NCI-H2196 (cell line): ENCODE measurements at regions not wholly inside any gene's neighbourhood (a gene's known extent, or its start where the extent isn't known, plus 50 kb on each side); places are given as distances from the start of the nearest gene placed in this dataset.
"Not testable (repeated sequence)": the region's sequence is repeated elsewhere in the genome, so short reads cannot be mapped to it uniquely, and the experiment has no call there.

ENCODE experiments used
- DNase-seq: peaks from one replicate; lab custom pipeline; 2025; ENCODE audit not compliant: unreplicated experiment; lab: John Stamatoyannopoulos, UW

- DNase-seq: peak; percentile 64
These were observed 596.9 kb upstream of the ARPP21 start for GRCh38 chr3:35042210-35042991.

DNA sequence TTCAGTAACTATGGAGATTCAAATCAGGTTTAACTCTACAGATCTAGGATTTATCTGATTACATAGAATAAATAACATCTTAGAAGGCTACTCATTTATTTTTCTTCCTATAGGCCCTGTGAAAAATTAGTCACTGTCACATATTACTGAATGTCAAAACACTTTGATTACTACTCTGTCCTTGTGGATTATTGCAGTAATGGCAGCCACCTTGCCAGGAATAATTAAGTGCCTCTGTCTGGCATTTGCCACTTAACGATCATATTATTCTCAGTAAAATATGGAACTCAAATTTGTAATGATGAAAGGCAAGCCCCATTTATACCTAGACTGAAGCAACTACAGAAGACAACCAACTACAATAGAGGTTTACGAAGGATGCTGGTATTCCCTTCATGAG, 596.3 kb upstream of the ARPP21 start:
- DNase-seq: no peak

GRCh38 chr3:35044190-35044589, 595.1 kb upstream of the ARPP21 start:
- DNase-seq: no peak

GRCh38 chr3:35045118-35045517, 594.2 kb upstream of the ARPP21 start:
- no peak for DNase-seq

DNA sequence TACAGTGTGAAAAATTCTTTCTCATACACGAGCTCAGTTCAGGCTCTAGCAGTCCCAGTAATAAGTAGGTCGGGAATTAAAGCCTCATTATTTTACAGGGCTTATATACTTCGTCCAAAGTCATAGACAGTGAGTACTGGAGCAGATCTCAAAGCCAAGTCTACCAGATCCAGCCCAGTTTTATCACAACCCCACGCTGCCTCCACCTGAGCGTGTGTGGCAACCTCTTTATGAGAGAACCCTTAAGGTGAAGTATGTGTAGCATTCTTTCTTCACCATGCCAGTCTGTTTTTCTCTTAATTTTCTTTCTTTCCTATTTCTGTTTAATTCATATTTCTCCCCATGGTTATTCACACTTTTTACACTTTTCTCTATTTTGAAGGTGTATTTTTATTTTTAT, 574.6 kb upstream of the ARPP21 start:
- no peak for DNase-seq

DNA sequence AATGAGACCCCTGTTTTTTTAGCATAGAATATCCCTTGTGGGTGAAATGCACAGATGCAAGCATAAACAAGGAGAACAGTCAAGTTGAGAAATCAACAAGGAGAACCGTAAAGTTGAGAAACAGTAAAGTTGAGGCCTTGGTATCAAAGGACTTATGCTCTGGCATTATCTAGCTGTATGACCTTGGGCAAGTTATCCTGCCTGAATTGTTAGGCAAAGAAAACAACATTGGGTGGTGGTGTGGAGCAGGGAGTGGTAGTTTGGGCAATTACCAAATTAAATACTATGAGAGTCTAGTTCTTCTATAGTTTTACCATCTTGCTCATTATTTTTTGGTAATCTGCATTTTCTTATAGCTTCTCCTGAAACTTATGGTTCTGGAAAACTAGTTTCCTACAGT, 573.4 kb upstream of the ARPP21 start:
- no peak for DNase-seq

GRCh38 chr3:35067750-35068149, 571.6 kb upstream of the ARPP21 start:
- no peak for DNase-seq

GRCh38 chr3:35070088-35070487, 569.2 kb upstream of the ARPP21 start:
- DNase-seq: no peak

DNA sequence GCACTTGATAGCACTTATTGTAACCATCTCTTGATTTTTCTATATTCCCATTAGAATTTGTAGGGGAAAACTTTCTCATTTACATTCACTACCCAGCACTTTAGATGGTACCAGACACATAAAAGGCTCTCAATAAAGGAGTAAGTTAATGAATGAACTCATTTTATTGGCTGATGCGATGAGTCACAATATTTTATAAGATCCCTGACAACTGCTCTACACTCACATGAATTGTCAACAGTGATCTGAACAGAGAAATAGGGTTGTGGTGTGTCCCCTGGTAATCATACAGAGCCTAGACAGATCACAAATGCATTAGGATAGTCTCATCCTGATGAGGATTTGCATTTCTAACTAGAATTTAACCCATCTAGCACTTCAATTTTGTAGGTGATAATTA, 567.6 kb upstream of the ARPP21 start:
- no peak for DNase-seq

DNA sequence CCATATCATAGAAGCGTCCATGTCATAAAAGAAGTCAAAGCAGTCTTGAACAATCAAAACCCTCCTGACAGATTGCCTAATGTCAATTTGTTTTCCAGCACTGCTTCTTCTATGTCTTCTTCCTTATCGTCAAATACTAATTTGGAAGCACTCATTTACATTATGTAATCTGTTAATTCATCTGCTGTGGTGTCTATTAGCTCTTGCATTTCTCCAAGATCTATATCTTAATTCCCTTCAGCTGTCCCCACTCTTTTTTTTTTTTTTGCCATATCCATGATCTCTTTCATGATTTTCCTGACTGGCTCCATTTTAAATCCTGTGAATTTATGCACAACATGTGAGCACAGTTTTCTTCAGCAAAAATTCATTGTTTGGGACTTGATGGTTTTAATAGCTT, 560.5 kb upstream of the ARPP21 start:
- DNase-seq: no peak

- DNase-seq: no peak
These were observed 559.9 kb upstream of the ARPP21 start for GRCh38 chr3:35079403-35079802.

- DNase-seq: no peak
These were observed 557.4 kb upstream of the ARPP21 start for GRCh38 chr3:35081899-35082298.

DNA sequence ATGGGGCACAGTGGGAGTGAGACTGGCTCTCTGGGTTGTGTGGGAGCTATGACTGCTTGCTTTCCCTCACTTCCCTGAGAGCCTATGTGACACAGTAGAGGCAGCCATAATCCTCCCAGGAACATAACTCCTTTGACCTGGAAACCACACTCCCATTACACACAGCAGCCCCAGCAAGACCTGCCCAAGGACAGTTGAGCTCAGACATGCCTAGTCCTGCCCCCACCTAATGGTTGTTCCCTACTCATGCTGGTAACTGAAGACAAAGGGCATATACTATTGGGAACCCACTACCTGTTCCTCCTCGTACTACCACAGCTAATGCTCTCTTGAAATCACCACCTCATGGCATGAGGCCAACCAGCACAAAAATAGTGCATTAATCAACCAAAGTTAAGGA, 550.4 kb upstream of the ARPP21 start:
- DNase-seq: no peak

GRCh38 chr3:35114686-35115085, 524.6 kb upstream of the ARPP21 start:
- DNase-seq: no peak

DNA sequence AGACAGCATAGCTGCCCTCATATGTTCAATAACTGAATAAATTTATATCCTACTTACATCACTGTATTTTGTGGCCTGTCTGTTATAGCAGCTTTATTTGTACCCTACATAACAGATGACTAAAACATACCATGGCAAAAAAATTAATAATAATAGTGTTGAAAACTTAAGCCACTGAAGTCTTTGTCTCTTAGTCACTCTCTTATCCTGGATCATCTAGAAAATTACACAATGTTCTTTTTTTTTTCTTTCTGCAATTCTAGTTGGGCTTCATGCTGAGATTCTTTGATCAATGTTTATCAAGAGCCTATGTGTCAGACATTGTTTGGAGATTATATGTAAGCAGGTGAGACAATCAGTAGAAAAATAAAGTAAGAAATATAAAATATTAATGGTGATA, 519.3 kb upstream of the ARPP21 start:
- DNase-seq: no peak

DNA sequence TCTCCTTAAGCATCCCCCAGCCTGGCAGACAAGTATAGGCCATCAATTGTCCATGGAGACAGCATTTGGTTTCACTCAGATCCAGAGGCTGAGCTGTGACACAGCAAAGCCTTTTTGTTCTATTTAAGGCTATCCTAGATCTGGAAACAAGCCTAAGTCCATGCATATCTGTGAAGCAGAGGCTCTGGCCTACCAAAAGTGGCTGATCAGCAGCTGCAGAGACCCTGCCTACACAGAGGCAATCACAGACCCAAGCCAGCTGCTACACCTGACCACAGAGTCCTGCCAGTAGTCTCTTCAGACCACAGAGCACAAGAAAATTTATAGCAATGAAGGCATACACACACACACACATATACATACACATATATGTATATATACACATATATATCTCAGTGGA, 501.7 kb upstream of the ARPP21 start:
- no peak for DNase-seq

DNA sequence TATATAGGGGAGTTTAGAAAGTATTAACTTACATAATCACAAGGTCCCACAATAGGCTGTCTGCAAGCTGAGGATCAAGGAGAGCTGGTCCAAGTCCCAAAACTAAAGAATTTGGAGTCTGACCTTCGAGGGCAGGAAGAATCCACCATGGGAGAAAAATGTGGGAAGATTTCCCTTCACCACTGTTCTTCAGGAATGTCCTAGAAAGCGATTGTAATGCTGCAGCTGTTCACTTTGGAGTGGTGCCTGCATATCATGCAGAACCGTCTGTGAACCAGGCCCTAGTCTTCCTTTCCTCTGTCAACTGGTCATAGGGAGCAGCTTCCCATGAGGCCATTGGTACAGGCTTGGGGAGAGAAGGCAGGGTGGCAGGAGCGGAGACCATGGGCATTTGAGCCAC, 497.9 kb upstream of the ARPP21 start:
- no peak for DNase-seq

GRCh38 chr3:35144011-35144410, 495.3 kb upstream of the ARPP21 start:
- DNase-seq: no peak

DNA sequence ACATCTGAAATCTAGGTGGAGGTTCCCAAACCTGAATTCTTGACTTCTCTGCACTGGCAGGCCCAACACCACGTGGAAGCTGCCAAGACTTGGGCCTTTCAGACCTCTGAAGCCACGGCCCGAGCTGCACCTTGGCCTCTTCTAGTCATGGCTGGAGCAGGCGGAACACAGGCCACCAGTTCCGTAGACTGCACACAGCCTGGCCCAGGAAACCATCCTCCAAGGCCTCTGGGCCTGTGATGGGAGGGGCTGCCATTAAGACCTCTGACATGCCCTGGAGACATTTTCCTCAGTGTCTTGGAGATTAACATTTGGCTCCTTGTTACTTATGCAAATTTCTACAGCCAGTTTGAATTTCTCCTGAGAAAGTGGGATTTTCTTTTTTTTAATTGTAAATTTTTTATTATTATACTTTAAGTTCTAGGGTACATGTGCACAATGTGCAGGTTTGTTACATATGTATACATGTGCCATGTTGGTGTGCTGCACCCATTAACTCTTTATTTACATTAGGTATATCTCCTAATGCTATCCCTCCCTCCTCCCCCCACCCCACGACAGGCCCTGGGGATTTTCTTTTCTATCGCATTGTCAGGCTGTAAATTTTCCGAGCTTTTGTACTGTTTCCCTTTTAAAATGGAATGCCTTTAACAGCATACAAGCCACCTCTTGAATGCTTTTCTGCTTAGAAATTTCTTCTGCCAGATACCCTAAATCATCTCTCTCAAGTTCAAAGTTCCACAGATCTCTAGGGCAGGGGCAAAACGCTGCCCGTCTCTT, 492.9 kb upstream of the ARPP21 start:
- DNase-seq: not testable (repeated sequence)

GRCh38 chr3:35183927-35184675, 455.2 kb upstream of the ARPP21 start:
- no peak for DNase-seq

- DNase-seq: no peak
These were observed 454.6 kb upstream of the ARPP21 start for GRCh38 chr3:35184775-35185174.

DNA sequence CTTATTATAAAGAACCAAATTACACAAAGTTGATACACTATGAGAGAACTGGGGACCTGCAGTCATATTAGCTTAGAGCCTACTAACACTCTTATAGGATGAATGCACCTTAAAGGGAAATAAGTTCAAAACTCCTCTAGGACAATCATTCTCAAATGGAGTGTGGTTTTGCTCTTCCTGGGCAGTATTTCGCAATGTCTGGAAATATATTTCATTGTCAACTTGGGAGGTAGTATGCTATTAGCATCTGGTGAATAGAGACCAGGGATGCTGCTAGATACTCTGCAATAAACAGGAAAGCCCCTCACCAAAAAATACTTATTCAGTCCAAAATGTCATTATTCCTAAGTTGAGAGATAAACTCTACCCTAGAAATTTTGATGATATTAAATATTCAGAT, 451.4 kb upstream of the ARPP21 start:
- no peak for DNase-seq
